ENCODE measurements at regions not wholly inside any gene's neighbourhood (a gene's known extent, or its start where the extent isn't known, plus 50 kb on each side); places are given as distances from the start of the nearest gene placed in this dataset.

GRCh38 chr16:51814617-51815016 is 663.5 kb upstream of the SALL1 start:
- Mint-ChIP-seq H3K27me3 (ENCODE audit: low read depth, poor library complexity) (no peaks in the 10 kb centered on the region), H3K9me3 (peaks cover 14% of the 10 kb centered on the region), H3K27ac (no peak overlapping the region), H3K4me3 (no peak overlapping the region), H3K4me1 (peaks cover 8% of the 10 kb centered on the region), H3K36me3 (ENCODE audit: low read depth) (peaks cover 7% of the 10 kb centered on the region)
- no peak for DNase-seq
- no peak for TF ChIP-seq CTCF (IDR thresholded peaks at IDR 0.05)

GRCh38 chr16:51813609-51814008 is 662.5 kb upstream of the SALL1 start:
- no peak for TF ChIP-seq CTCF (IDR thresholded peaks at IDR 0.05)
- H3K36me3 Mint-ChIP-seq (ENCODE audit: low read depth), result peaks cover 11% of the 10 kb centered on the region
- peaks cover 21% of the 10 kb centered on the region for H3K9me3 Mint-ChIP-seq
- H3K4me3 Mint-ChIP-seq, result no peak overlapping the region
- peaks cover 4% of the 10 kb centered on the region for H3K4me1 Mint-ChIP-seq
- DNase-seq, result no peak
- no peak overlapping the region for H3K27ac Mint-ChIP-seq
- H3K27me3 Mint-ChIP-seq (ENCODE audit: low read depth, poor library complexity), result no peaks in the 10 kb centered on the region

- no peak overlapping the region for H3K27ac Mint-ChIP-seq
- H3K4me3 Mint-ChIP-seq, result no peak overlapping the region
- H3K36me3 Mint-ChIP-seq (ENCODE audit: low read depth), result peaks cover 16% of the 10 kb centered on the region
- H3K9me3 Mint-ChIP-seq, result peaks cover 28% of the 10 kb centered on the region
- no peak for DNase-seq
- H3K4me1 Mint-ChIP-seq, result no peaks in the 10 kb centered on the region
- H3K27me3 Mint-ChIP-seq (ENCODE audit: low read depth, poor library complexity), result peaks cover 4% of the 10 kb centered on the region
- TF ChIP-seq CTCF (IDR thresholded peaks at IDR 0.05), result no peak
Measured at GRCh38 chr16:51812945-51813344, 661.9 kb upstream of the SALL1 start.

GRCh38 chr16:51807551-51807950 is 656.5 kb upstream of the SALL1 start:
- Mint-ChIP-seq H3K27ac (no peak overlapping the region), H3K27me3 (ENCODE audit: low read depth, poor library complexity) (peaks cover 4% of the 10 kb centered on the region), H3K36me3 (ENCODE audit: low read depth) (peaks cover 14% of the 10 kb centered on the region), H3K4me1 (no peaks in the 10 kb centered on the region), H3K9me3 (peaks cover 31% of the 10 kb centered on the region), H3K4me3 (no peak overlapping the region)
- DNase-seq, result no peak
- TF ChIP-seq CTCF (IDR thresholded peaks at IDR 0.05), result no peak

GRCh38 chr16:51801635-51802034 is 650.6 kb upstream of the SALL1 start:
- no peak for TF ChIP-seq CTCF (IDR thresholded peaks at IDR 0.05)
- Mint-ChIP-seq H3K4me1 (peaks cover 26% of the 10 kb centered on the region), H3K27me3 (ENCODE audit: low read depth, poor library complexity) (peaks cover 3% of the 10 kb centered on the region), H3K36me3 (ENCODE audit: low read depth) (peaks cover 4% of the 10 kb centered on the region), H3K27ac (no peak overlapping the region), H3K9me3 (peaks cover 20% of the 10 kb centered on the region), H3K4me3 (no peak overlapping the region)
- no peak for DNase-seq

GRCh38 chr16:51797669-51798259 is 646.7 kb upstream of the SALL1 start:
- Mint-ChIP-seq H3K4me1 (peaks cover 35% of the 10 kb centered on the region), H3K36me3 (ENCODE audit: low read depth) (peaks cover 4% of the 10 kb centered on the region), H3K27ac (no peak overlapping the region), H3K9me3 (peaks cover 20% of the 10 kb centered on the region), H3K27me3 (ENCODE audit: low read depth, poor library complexity) (peaks cover 3% of the 10 kb centered on the region), H3K4me3 (no peak overlapping the region)
- no peak for DNase-seq
- TF ChIP-seq CTCF (IDR thresholded peaks at IDR 0.05), result no peak
